HG02943 (cell line): ENCODE measurements at regions not wholly inside any gene's neighbourhood (a gene's known extent, or its start where the extent isn't known, plus 50 kb on each side); places are given as distances from the start of the nearest gene placed in this dataset.

ENCODE experiments used
- ATAC-seq: cut with Tn5 transposase; IDR thresholded peaks from one replicate; pipeline ENCODE4 v1.9.1; 2021; ENCODE audit warnings: mild to moderate bottlenecking, low read depth, moderate library complexity; ENCODE audit not compliant: unreplicated experiment

DNA sequence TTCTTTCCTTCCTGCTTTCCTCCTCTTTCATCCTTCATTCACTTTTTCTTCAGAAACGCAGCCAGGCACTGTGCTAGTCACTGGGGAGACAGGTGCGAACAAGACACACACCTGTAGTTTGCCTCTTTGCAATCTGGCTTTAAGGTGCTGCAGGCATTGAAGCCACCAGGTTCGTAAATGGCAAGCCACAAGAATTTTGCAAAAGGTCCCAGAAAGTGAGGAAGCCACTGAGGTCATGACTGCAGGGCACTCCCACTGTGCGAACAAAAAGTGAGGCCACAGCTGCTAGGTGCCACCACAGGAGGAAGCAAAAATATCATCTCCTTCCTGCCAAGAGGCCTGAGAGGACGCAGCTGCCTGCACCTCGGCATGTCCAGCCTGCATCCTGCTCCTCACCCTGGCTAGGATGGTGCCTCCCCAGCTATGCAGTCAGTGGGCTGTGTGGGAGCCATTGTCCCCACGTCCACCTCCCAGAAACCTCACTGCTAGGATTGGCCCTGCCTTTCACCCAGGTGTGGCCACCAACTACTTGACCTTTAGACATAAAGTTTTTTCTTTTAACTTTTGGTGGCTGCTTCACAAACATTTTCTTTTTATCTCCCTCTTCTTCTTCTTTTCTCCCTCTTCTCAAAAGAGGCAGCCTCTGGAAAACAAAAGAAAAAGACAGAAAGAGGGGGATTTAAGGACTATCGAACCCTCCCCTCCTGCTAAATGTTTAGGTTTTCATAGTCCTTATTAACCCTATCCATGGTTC lies 230.8 kb downstream of the BCAS1 start:
- peak; percentile 63 for ATAC-seq

DNA sequence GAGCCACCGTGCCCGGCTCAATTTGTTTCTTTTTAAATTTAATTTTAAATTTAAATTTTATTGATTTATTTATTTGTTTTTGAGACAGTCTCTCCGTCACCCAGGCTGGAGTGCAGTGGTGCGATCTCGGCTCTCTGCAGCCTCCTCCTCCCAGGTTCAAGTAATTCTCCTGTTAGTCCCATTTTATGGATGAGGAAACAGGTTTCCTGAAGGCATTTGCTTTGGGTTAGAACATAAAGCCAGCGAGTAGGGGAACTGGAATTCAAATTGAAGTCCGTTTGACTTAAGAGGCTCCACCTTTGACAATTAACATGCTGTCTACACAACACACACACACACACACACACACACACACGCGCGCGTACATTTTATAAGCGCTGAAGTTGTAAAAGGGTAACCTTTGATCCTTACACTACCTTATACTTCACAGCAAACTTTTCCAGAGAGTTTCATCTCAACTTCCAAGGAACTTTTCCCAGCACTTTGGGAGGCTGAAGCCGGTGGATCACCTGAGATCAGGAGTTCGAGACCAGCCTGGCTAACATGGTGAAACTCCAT lies 232.0 kb downstream of the BCAS1 start:
- ATAC-seq = no peak

DNA sequence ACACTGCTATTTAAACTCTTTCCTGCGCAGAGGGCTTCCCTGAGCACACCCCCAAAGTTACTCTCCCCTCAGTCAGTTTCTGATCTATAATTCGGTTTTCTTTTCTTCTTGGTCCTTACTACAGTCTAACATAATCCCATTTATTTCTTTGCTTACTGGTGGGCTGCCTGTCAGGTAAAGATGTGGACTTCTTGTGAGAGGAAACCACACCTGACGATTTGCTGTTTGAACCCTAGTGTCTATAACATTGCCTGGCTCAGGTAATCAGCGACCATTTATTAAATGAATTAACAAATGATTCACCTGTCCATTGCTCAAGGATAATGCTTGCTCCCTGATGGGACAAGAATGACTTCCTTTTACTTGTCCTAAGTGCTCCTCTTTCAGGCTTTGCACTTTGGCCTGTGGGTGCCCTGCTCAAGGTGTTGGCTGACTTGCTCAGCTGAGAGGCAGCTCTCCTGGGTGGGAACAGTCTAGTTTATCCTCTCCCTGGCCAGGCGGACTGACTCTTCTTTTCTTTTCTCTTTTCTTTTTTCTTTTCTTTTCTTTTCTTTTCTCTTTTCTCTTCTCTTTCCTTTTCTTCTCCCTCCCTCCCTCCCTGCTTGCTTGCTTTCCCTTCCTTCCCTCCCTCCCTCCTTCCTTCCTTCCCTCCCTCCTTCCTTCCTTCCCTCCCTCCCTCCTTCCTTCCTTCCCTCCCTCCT lies 233.1 kb downstream of the BCAS1 start:
- ATAC-seq = no peak

GRCh38 chr20:53834749-53835148 lies 235.6 kb downstream of the BCAS1 start:
- no peak for ATAC-seq

DNA sequence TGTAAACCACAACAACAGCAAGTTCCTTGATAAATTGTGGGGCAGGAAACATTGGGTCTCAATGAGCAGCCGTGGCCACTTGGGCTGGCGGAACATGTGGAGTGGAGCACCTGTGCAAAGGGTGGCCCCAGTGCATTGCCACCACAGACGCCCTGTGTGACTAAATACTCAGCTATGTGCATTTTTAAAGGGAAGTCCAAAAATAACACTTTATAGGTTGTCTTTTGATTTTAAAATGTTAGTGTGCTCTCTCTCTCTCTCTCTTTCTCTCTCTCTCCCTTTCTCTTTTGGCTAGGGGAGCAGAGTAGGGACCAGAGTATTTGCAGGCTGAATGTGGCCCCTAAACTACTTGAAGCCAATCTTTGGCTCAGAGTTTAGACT lies 236.3 kb downstream of the BCAS1 start:
- no peak for ATAC-seq

GRCh38 chr20:53833333-53834061 lies 236.9 kb downstream of the BCAS1 start:
- no peak for ATAC-seq

DNA sequence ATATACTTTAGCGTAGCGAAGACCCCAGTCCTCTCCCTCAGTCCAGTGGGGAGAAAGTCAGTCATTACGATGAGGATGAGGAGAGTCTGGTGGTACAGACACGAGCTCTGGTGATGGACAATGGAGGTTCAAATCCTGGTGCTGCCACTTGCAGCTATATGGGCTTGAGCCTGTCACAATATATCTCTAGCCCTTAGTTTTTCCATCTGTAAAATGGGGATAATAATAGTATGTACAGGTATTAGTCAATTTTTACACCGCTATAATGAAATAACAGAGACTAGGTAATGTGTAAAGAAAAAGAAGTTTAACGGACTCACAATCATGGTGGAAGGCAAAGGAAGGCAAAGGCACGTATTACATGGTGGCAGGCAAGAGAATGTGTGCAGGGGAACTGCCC lies 237.9 kb downstream of the BCAS1 start:
- ATAC-seq = no peak

- no peak for ATAC-seq
These were observed 238.2 kb upstream of the ZNF217 start for GRCh38 chr20:53831812-53832211.

- no peak for ATAC-seq
These were observed 237.6 kb upstream of the ZNF217 start for GRCh38 chr20:53831228-53831627.

GRCh38 chr20:53829724-53830521 lies 236.3 kb upstream of the ZNF217 start:
- ATAC-seq = no peak

- ATAC-seq = no peak
These were observed 235.7 kb upstream of the ZNF217 start for GRCh38 chr20:53829255-53829723.

- no peak for ATAC-seq
These were observed 235.1 kb upstream of the ZNF217 start for GRCh38 chr20:53828682-53829254.

GRCh38 chr20:53828088-53828681 lies 234.5 kb upstream of the ZNF217 start:
- no peak for ATAC-seq

GRCh38 chr20:53827292-53828087 lies 233.9 kb upstream of the ZNF217 start:
- no peak for ATAC-seq

DNA sequence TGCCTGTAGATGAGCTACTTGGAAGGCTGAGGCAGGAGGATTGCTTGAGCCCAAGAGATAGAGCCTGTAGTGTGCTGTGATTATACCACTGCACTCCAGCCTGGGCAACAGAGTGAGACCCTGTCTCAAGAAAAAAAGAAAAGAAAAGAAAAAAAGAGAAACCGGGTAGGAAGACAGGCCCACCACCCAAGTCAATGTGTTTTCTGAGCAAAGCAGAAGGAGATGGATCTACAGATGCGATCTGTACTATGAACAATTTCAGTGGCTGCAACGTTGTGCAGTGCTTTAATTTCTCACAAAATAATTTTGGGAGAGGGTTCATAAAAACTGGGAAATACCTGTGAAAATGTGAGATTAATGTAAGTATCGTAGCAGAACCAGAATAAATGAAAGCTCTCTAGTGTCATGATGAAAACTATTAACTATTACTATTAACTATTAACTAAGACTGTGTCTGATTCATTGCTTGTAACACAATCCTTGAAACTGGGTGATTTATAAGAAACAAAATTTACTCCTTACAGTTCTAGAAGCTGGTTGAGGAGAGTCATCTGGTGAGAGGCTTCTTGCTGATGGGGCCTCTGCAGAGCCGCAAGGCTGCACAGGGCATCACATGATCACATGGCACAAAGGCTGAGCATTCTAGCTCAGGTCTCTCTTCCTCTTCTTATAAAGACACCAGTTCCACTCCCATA lies 233.1 kb upstream of the ZNF217 start:
- ATAC-seq = peak; percentile 76

GRCh38 chr20:53826090-53826489 lies 232.5 kb upstream of the ZNF217 start:
- no peak for ATAC-seq

DNA sequence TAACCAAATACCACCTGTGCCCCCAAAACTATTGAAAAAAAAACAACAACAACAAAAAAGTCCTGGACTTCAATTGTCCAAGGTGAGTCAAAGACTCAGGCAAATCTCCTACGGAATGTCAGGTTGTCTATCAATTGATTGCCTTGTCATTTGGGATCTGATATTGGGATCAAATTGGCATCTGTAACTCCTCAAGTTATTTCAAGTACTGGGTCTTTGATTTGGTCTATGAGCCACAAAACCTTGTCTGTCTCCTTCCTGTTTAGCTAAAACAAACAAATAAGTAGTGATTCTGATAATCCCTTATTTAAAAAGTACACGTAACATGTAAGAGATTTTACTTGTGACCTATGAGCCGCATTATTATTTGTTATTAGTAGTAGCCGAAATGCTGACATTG lies 231.6 kb upstream of the ZNF217 start:
- ATAC-seq = no peak

DNA sequence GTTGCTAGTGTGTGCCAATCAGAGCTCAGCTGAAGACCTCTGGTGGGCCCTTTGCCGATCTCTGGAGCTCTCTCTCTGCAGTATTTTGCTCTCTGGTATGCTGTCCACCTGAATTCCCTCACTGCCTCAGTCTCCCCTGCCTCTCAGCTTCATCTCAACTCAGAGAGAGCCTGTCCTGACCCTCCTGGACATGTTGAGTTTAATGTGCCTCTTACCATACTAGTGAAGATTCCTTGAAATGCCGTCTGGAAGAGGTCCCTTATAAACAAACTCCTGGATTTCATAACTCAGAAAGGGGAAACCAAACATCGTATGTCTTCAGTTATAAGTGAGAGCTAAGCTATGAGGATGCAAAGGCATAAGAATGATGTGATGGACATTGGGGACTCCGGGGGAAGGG lies 231.1 kb upstream of the ZNF217 start:
- no peak for ATAC-seq
